SK-N-MC (cell line): ENCODE measurements at regions not wholly inside any gene's neighbourhood (a gene's known extent, or its start where the extent isn't known, plus 50 kb on each side); places are given as distances from the start of the nearest gene placed in this dataset.

Experiments
- DNase-seq: peaks from one replicate; pipeline ENCODE4 v3.0.0-alpha.2; 2011; ENCODE audit warnings: low read depth, low spot score
- H3K27ac ChIP-seq: fragments of 200-600 bp; sonication (generic); 2 replicates; pipeline ENCODE4 v1.5.1; 2016; ENCODE audit warnings: mixed run types
- H3K36me3 ChIP-seq: fragments of 200-600 bp; sonication (generic); 2 replicates; pipeline ENCODE4 v1.6.1; 2017; ENCODE audit warnings: antibody characterized with exemption, low read length, mixed read lengths; ENCODE audit not compliant: insufficient read depth
- H3K4me3 ChIP-seq: fragments of 200-600 bp; sonication (generic); 2 replicates; pipeline ENCODE4 v1.5.1; 2016
- H3K9ac ChIP-seq: fragments of 200-600 bp; sonication (generic); 2 replicates; pipeline ENCODE4 v1.8.0; 2017; ENCODE audit warnings: mixed run types, mixed read lengths; ENCODE audit not compliant: insufficient read length
- H3K9me3 ChIP-seq: fragments of 200-600 bp; sonication (generic); 2 replicates; pipeline ENCODE4 v1.6.1; 2017; ENCODE audit warnings: low read depth, mild to moderate bottlenecking, antibody characterized with exemption, low read length, moderate library complexity, mixed read lengths
- EZH2 ChIP-seq: fragments of 200-600 bp; sonication (generic); IDR thresholded peaks from one replicate; pipeline ENCODE4 v1.6.1; 2017; ENCODE audit warnings: antibody characterized with exemption
- FOXP2 ChIP-seq: optimal IDR thresholded peaks from 2 replicates; pipeline ENCODE3; 2011; ENCODE audit warnings: mild to moderate bottlenecking, moderate library complexity; ENCODE audit not compliant: insufficient read depth; ENCODE audit errors: extremely low read length, control extremely low read depth
- POLR2AphosphoS5 ChIP-seq: IDR thresholded peaks from 2 replicates; pipeline ENCODE4 v1.6.1; 2012; ENCODE audit warnings: mild to moderate bottlenecking, low read depth, low read length, borderline replicate concordance

GRCh38 chr1:193944454-193944853 lies 758.0 kb upstream of the B3GALT2 start:
- no peak overlapping the region for H3K4me3 ChIP-seq
- no peak for TF ChIP-seq POLR2AphosphoS5
- no peak for TF ChIP-seq EZH2
- no peak for TF ChIP-seq FOXP2
- H3K9me3 ChIP-seq = no peaks in the 10 kb centered on the region
- no peak overlapping the region for H3K9ac ChIP-seq
- no peaks in the 10 kb centered on the region for H3K36me3 ChIP-seq
- DNase-seq = no peak
- no peak overlapping the region for H3K27ac ChIP-seq

- no peaks in the 10 kb centered on the region for H3K36me3 ChIP-seq
- H3K9me3 ChIP-seq = no peaks in the 10 kb centered on the region
- TF ChIP-seq POLR2AphosphoS5 = no peak
- TF ChIP-seq EZH2 = no peak
- TF ChIP-seq FOXP2 = no peak
- no peak overlapping the region for H3K27ac ChIP-seq
- no peak overlapping the region for H3K9ac ChIP-seq
- no peak for DNase-seq
- H3K4me3 ChIP-seq = no peak overlapping the region
These were observed 753.8 kb upstream of the B3GALT2 start for GRCh38 chr1:193940176-193940575.

- no peak for TF ChIP-seq EZH2
- TF ChIP-seq FOXP2 = no peak
- no peak for DNase-seq
- no peak overlapping the region for H3K9ac ChIP-seq
These were observed 753.2 kb upstream of the B3GALT2 start for GRCh38 chr1:193939585-193939984.

GRCh38 chr1:193937308-193937707 lies 750.9 kb upstream of the B3GALT2 start:
- no peak for DNase-seq
- H3K36me3 ChIP-seq = no peaks in the 10 kb centered on the region
- no peak for TF ChIP-seq FOXP2
- TF ChIP-seq POLR2AphosphoS5 = no peak
- no peak for TF ChIP-seq EZH2
- H3K4me3 ChIP-seq = no peak overlapping the region
- no peak overlapping the region for H3K9ac ChIP-seq
- no peak overlapping the region for H3K27ac ChIP-seq
- H3K9me3 ChIP-seq = no peaks in the 10 kb centered on the region

More at GRCh38 chr1:193939585-193939984, 753.2 kb upstream of the B3GALT2 start:
- Histone ChIP-seq H3K9me3 (no peaks in the 10 kb centered on the region), H3K4me3 (no peak overlapping the region), H3K36me3 (no peaks in the 10 kb centered on the region), H3K27ac (no peak overlapping the region)

- H3K36me3 ChIP-seq = no peaks in the 10 kb centered on the region
- no peak for TF ChIP-seq POLR2AphosphoS5
- no peak for TF ChIP-seq EZH2
- no peak for TF ChIP-seq FOXP2
- no peak overlapping the region for H3K4me3 ChIP-seq
- no peaks in the 10 kb centered on the region for H3K9me3 ChIP-seq
- H3K27ac ChIP-seq = no peak overlapping the region
- no peak for DNase-seq
- no peak overlapping the region for H3K9ac ChIP-seq
These were observed 746.6 kb upstream of the B3GALT2 start for GRCh38 chr1:193932979-193933378.

GRCh38 chr1:193931356-193931755 lies 744.9 kb upstream of the B3GALT2 start:
- H3K27ac ChIP-seq = no peak overlapping the region
- no peaks in the 10 kb centered on the region for H3K36me3 ChIP-seq
- H3K9ac ChIP-seq = no peak overlapping the region
- DNase-seq = no peak
- H3K4me3 ChIP-seq = no peak overlapping the region
- no peak for TF ChIP-seq EZH2
- TF ChIP-seq FOXP2 = no peak
- TF ChIP-seq POLR2AphosphoS5 = no peak
- H3K9me3 ChIP-seq = no peaks in the 10 kb centered on the region

- Histone ChIP-seq H3K9ac (no peak overlapping the region), H3K4me3 (no peak overlapping the region), H3K9me3 (no peaks in the 10 kb centered on the region), H3K27ac (no peak overlapping the region), H3K36me3 (no peaks in the 10 kb centered on the region)
- no peak for DNase-seq
- TF ChIP-seq FOXP2 (no peak), POLR2AphosphoS5 (no peak)
These were observed 743.1 kb upstream of the B3GALT2 start for GRCh38 chr1:193929374-193930033.

- Histone ChIP-seq H3K9me3 (no peaks in the 10 kb centered on the region), H3K4me3 (no peak overlapping the region), H3K27ac (no peak overlapping the region), H3K36me3 (no peaks in the 10 kb centered on the region), H3K9ac (no peak overlapping the region)
- TF ChIP-seq POLR2AphosphoS5 (no peak), FOXP2 (no peak), EZH2 (no peak)
- DNase-seq = no peak
These were observed 741.1 kb upstream of the B3GALT2 start for GRCh38 chr1:193927550-193927949.

GRCh38 chr1:193926956-193927355 lies 740.5 kb upstream of the B3GALT2 start:
- no peak for DNase-seq
- no peak for TF ChIP-seq POLR2AphosphoS5
- no peak for TF ChIP-seq FOXP2
- no peak for TF ChIP-seq EZH2
- Histone ChIP-seq H3K9ac (no peak overlapping the region), H3K36me3 (no peaks in the 10 kb centered on the region), H3K27ac (no peak overlapping the region), H3K4me3 (no peak overlapping the region), H3K9me3 (no peaks in the 10 kb centered on the region)

- Histone ChIP-seq H3K4me3 (no peak overlapping the region), H3K9me3 (no peaks in the 10 kb centered on the region), H3K9ac (no peak overlapping the region), H3K27ac (no peak overlapping the region), H3K36me3 (no peaks in the 10 kb centered on the region)
- no peak for DNase-seq
- no peak for TF ChIP-seq EZH2
- TF ChIP-seq POLR2AphosphoS5 = no peak
- no peak for TF ChIP-seq FOXP2
These were observed 733.4 kb upstream of the B3GALT2 start for GRCh38 chr1:193919827-193920226.
